Activated CD4-positive, alpha-beta memory T cell treated with anti-CD3 and anti-CD28 coated beads, Interleukin-2, amount 10 ng/mL, durations not matched to agents 7 days and 5 days (primary cell): ENCODE measurements at regions not wholly inside any gene's neighbourhood (a gene's known extent, or its start where the extent isn't known, plus 50 kb on each side); places are given as distances from the start of the nearest gene placed in this dataset.
A peak's percentile ranks its signal among the peaks of the same experiment; 100 is the strongest.

Experiments
- CTCF ChIA-PET: fragments of 350-600 bp; sonication (Branson Sonifier 250); formaldehyde crosslinking; loops from one replicate; lab custom pipeline; 2021; ENCODE audit warnings: antibody characterized with exemption, inconsistent platforms; lab: Charles Lee
- POLR2A ChIA-PET: fragments of 350-600 bp; sonication (Branson Sonifier 250); formaldehyde crosslinking; loops from one replicate; lab custom pipeline; 2021; ENCODE audit warnings: antibody characterized with exemption; lab: Charles Lee
- DNase-seq: peaks from one replicate; pipeline ENCODE4 v3.0.0-alpha.2; 2020
- H3K27ac Mint-ChIP-seq: one replicate; pipeline ENCODE4 v1.8.0; 2021; ENCODE audit warnings: mild to moderate bottlenecking, mixed read lengths
- H3K27me3 Mint-ChIP-seq: one replicate; pipeline ENCODE4 v1.8.0; 2021; ENCODE audit warnings: mixed read lengths
- H3K36me3 Mint-ChIP-seq: one replicate; pipeline ENCODE4 v1.8.0; 2021; ENCODE audit warnings: low read depth, mixed read lengths
- H3K4me1 Mint-ChIP-seq: one replicate; pipeline ENCODE4 v1.8.0; 2021; ENCODE audit warnings: mixed read lengths
- H3K4me3 Mint-ChIP-seq: one replicate; pipeline ENCODE4 v1.8.0; 2021; ENCODE audit warnings: mild to moderate bottlenecking, mixed read lengths
- H3K9me3 Mint-ChIP-seq: one replicate; pipeline ENCODE4 v1.8.0; 2021; ENCODE audit warnings: mixed read lengths

GRCh38 chr16:87239545-87239944 lies 77.6 kb downstream of the C16orf95 start:
- no peak overlapping the region for H3K27ac Mint-ChIP-seq
- no peak for DNase-seq
- H3K27me3 Mint-ChIP-seq, result no peaks in the 10 kb centered on the region
- peaks cover 71% of the 10 kb centered on the region for H3K4me1 Mint-ChIP-seq
- ChIA-PET POLR2A (no interaction called here), CTCF (interaction anchor here (1.1 kb wide), 1 partner anchor 37 kb away, joined by 3 read pairs; no protein-coding TSS in a partner anchor)
- H3K9me3 Mint-ChIP-seq, result no peaks in the 10 kb centered on the region
- H3K36me3 Mint-ChIP-seq, result no peaks in the 10 kb centered on the region
- no peak overlapping the region for H3K4me3 Mint-ChIP-seq

- peaks cover 74% of the 10 kb centered on the region for H3K4me1 Mint-ChIP-seq
- peak overlapping the region; percentile 64 for H3K27ac Mint-ChIP-seq
- no peak for DNase-seq
- H3K4me3 Mint-ChIP-seq, result no peak overlapping the region
- H3K36me3 Mint-ChIP-seq, result no peaks in the 10 kb centered on the region
- H3K27me3 Mint-ChIP-seq, result no peaks in the 10 kb centered on the region
- ChIA-PET POLR2A (interaction anchor here (1.2 kb wide), 1 partner anchor 19 kb away, joined by 4 read pairs; no protein-coding TSS in a partner anchor), CTCF (interaction anchor here (0.7 to 1.1 kb wide), 2 partner anchors 19 to 38 kb away, joined by 3 read pairs; no protein-coding TSS in a partner anchor)
- H3K9me3 Mint-ChIP-seq, result no peaks in the 10 kb centered on the region
Measured at GRCh38 chr16:87240211-87241136, 76.7 kb downstream of the C16orf95 start.

DNA sequence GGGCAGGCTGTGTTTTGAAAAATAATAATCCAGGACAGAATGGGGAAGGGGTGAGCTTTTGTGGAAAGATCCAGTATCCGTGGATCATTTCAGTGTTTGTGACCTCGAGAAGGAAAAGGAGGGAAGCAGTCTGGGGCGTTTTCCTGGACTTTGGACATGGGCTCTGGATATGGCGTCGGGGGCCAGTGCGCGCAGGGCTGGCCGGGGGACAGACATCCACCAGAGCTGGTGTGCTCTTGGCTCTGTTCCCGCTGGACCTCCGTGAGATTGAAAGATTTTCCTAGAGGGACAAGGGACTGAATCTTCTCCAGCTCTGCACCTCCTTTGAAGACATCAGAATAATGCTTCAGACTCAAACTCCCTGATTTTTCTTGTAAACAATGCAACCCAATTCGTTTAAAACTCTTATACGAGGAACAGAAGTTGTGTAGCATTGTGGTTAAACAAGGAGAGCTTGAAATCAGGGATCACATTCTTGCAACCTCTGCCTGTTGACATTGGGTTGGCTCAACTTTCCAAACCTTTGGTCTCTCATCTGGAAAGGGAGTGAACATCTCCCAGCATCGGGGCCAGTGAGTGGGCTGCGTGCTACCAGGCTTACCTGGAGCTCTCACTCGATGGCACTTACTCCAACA lies 75.9 kb downstream of the C16orf95 start:
- ChIA-PET POLR2A (interaction anchor here (1.2 kb wide), 1 partner anchor 18 kb away, joined by 4 read pairs; no protein-coding TSS in a partner anchor), CTCF (interaction anchor here (0.7 kb wide), 1 partner anchor 18 kb away, joined by 3 read pairs; no protein-coding TSS in a partner anchor)
- no peaks in the 10 kb centered on the region for H3K36me3 Mint-ChIP-seq

DNA sequence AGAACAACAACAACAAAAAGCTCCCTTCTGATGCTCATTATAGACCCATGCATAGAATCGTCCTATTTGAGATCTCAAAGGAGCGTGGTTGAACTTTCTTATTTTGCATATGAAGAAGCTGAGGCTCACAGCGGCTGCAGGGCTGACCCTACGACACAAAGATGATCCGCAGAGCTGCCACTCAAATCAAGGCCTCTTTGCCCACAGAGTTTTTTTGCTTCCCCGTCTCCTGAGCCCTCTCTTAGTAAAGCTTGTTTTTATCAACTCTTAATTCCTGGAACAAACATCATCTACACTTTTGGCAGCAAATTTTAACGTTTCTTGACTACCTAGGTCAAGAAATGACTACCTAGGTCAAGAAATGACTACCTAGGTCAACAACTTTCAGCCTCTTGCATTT lies 73.7 kb downstream of the C16orf95 start:
- no peaks in the 10 kb centered on the region for H3K27me3 Mint-ChIP-seq
- peak overlapping the region; percentile 72 for H3K27ac Mint-ChIP-seq
- CTCF ChIA-PET, result no interaction called here
- H3K4me3 Mint-ChIP-seq, result no peak overlapping the region
- peaks cover 57% of the 10 kb centered on the region for H3K4me1 Mint-ChIP-seq
- POLR2A ChIA-PET, result no interaction called here
- no peaks in the 10 kb centered on the region for H3K9me3 Mint-ChIP-seq
- no peaks in the 10 kb centered on the region for H3K36me3 Mint-ChIP-seq
- DNase-seq, result no peak

More for the DNA sequence above, 75.9 kb downstream of the C16orf95 start:
- Mint-ChIP-seq H3K4me1 (peaks cover 66% of the 10 kb centered on the region), H3K9me3 (no peaks in the 10 kb centered on the region), H3K4me3 (no peak overlapping the region), H3K27ac (peak overlapping the region; percentile 64), H3K27me3 (no peaks in the 10 kb centered on the region)
- DNase-seq, result no peak

GRCh38 chr16:87244636-87245197 lies 72.5 kb downstream of the C16orf95 start:
- peaks cover 64% of the 10 kb centered on the region for H3K4me1 Mint-ChIP-seq
- no peaks in the 10 kb centered on the region for H3K9me3 Mint-ChIP-seq
- POLR2A ChIA-PET, result no interaction called here
- DNase-seq, result no peak
- H3K36me3 Mint-ChIP-seq, result no peaks in the 10 kb centered on the region
- no peak overlapping the region for H3K27ac Mint-ChIP-seq
- CTCF ChIA-PET, result interaction anchor here (1.2 kb wide), 1 partner anchor 39 kb away, joined by 4 read pairs; no protein-coding TSS in a partner anchor
- no peak overlapping the region for H3K4me3 Mint-ChIP-seq
- H3K27me3 Mint-ChIP-seq, result no peaks in the 10 kb centered on the region

GRCh38 chr16:87245511-87245910 lies 71.7 kb downstream of the C16orf95 start:
- Mint-ChIP-seq H3K4me1 (peaks cover 59% of the 10 kb centered on the region), H3K4me3 (no peak overlapping the region), H3K36me3 (no peaks in the 10 kb centered on the region), H3K27me3 (no peaks in the 10 kb centered on the region), H3K9me3 (no peaks in the 10 kb centered on the region), H3K27ac (no peak overlapping the region)
- DNase-seq, result no peak
- POLR2A ChIA-PET, result no interaction called here
- CTCF ChIA-PET, result interaction anchor here (1.2 kb wide), 1 partner anchor 40 kb away, joined by 4 read pairs; no protein-coding TSS in a partner anchor

GRCh38 chr16:87246269-87247065 lies 70.7 kb downstream of the C16orf95 start:
- H3K4me1 Mint-ChIP-seq, result peaks cover 51% of the 10 kb centered on the region
- no peaks in the 10 kb centered on the region for H3K9me3 Mint-ChIP-seq
- DNase-seq, result no peak
- H3K4me3 Mint-ChIP-seq, result no peak overlapping the region
- ChIA-PET CTCF (no interaction called here), POLR2A (no interaction called here)
- no peaks in the 10 kb centered on the region for H3K27me3 Mint-ChIP-seq
- no peaks in the 10 kb centered on the region for H3K36me3 Mint-ChIP-seq
- H3K27ac Mint-ChIP-seq, result no peak overlapping the region

DNA sequence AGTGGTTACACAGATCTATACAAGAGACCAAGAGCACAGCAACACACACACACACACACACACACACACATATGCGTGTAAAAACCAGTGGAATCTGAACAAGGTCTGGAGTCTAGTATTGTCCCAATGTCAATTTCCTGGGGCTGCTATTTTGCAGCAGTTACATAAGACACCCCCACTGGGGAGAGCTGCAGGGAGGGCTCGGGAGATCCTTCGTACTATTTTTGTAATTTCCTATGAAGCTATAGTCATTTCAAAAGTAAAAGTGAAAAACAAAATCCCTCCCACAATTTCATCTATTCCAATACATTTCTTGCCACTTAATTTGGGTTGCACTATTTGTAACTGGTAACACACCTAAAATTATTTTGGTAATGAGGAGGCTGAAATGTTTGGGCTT lies 68.5 kb downstream of the C16orf95 start:
- no peaks in the 10 kb centered on the region for H3K27me3 Mint-ChIP-seq
- H3K4me1 Mint-ChIP-seq, result peaks cover 39% of the 10 kb centered on the region
- H3K27ac Mint-ChIP-seq, result peak overlapping the region; percentile 44
- POLR2A ChIA-PET, result no interaction called here
- H3K36me3 Mint-ChIP-seq, result no peaks in the 10 kb centered on the region
- CTCF ChIA-PET, result no interaction called here
- no peaks in the 10 kb centered on the region for H3K9me3 Mint-ChIP-seq
- no peak for DNase-seq
- H3K4me3 Mint-ChIP-seq, result no peak overlapping the region

DNA sequence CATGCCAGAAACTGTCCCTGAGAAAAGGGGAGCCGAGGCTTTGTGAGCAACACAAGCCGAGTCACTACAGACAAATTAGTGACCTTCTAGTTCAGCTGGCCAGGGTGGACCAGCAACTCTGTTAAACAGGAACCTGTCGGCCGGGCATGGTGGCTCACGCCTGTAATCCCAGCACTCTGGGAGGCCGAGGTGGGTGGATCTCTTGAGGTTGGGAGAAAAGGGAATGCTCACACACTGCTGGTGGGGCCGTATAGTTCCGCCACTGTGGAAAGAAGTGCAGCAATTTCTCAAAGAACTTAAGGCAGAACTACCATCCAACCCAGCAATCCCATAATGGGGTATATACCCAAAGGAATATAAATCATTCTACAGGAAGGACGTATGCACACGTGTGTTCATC lies 67.8 kb downstream of the C16orf95 start:
- CTCF ChIA-PET, result no interaction called here
- H3K4me1 Mint-ChIP-seq, result peaks cover 32% of the 10 kb centered on the region

DNA sequence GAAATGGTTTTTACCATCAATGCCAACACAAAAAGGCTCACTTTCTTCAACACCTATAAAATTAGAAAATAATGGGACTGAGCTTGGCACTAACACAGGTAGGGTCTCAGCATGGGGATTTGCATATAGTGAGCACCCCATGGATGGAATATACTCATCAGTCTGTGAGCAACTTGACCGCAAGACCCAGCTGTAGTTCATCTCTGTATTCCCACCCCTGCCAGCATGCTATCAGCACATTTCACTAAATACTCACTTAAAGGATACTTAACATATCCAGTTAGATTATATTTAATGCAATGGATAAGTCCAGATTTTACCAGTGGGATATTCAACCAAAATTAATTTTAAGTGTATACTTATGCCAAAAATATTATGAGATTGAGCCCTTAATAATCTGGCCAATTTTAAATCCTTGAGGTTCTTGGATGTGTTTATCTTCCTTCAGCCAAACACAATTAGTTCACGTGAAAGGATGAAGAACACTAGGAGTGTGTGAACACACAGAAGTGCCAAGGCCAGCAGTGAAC lies 66.7 kb downstream of the C16orf95 start:
- Mint-ChIP-seq H3K36me3 (no peaks in the 10 kb centered on the region), H3K9me3 (no peaks in the 10 kb centered on the region), H3K4me1 (peaks cover 24% of the 10 kb centered on the region), H3K4me3 (no peak overlapping the region), H3K27ac (no peak overlapping the region), H3K27me3 (no peaks in the 10 kb centered on the region)
- ChIA-PET CTCF (interaction anchor here (0.8 kb wide), 1 partner anchor 28 kb away, joined by 3 read pairs; no protein-coding TSS in a partner anchor), POLR2A (no interaction called here)
- DNase-seq, result no peak

More for the DNA sequence above, 67.8 kb downstream of the C16orf95 start:
- POLR2A ChIA-PET, result no interaction called here
- H3K9me3 Mint-ChIP-seq, result no peaks in the 10 kb centered on the region
- H3K36me3 Mint-ChIP-seq, result no peaks in the 10 kb centered on the region
- no peaks in the 10 kb centered on the region for H3K27me3 Mint-ChIP-seq
- no peak overlapping the region for H3K27ac Mint-ChIP-seq
- no peak for DNase-seq
- H3K4me3 Mint-ChIP-seq, result no peak overlapping the region

DNA sequence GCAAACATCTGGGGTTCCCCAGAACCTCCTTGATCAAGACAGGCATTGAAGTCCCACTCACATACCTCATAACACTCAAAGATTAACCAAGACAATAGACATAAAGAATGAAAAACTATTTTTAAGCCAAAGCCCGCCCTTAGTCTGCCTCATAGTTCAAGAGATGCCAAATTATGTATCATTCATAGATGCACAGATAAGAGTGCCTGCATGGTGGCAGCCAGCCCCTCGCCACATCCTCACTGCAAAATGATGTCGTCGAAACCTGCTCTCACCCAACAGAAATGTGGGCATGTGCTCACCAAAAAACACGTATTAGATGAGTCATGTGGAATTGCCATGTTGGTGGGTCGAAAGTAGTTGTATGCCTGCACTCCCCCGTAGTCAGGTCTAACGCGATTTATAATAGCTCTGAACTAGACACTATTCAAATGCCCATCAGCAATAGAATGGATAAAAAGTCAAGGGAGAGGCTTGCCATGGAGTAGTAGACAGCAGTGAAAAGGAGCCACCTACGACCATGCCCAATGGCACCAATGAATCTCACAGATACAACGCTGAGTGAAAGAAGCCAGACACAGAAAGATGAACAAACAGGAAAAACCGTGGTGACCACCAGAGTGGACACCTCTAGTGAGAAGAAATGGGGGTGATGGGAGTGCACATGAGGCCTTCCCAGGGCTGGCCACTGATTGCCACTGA lies 64.8 kb downstream of the C16orf95 start:
- POLR2A ChIA-PET, result no interaction called here
- H3K4me1 Mint-ChIP-seq, result peaks cover 23% of the 10 kb centered on the region
- no peaks in the 10 kb centered on the region for H3K9me3 Mint-ChIP-seq

More for the DNA sequence above, 64.8 kb downstream of the C16orf95 start:
- Mint-ChIP-seq H3K36me3 (no peaks in the 10 kb centered on the region), H3K4me3 (no peak overlapping the region), H3K27me3 (no peaks in the 10 kb centered on the region), H3K27ac (no peak overlapping the region)
- CTCF ChIA-PET, result no interaction called here
- no peak for DNase-seq
